HG03045 (cell line): ENCODE measurements at regions not wholly inside any gene's neighbourhood (a gene's known extent, or its start where the extent isn't known, plus 50 kb on each side); places are given as distances from the start of the nearest gene placed in this dataset.
"Not testable (repeated sequence)": the region's sequence is repeated elsewhere in the genome, so short reads cannot be mapped to it uniquely, and the experiment has no call there.

Experiments used
- ATAC-seq: cut with Tn5 transposase; IDR thresholded peaks from one replicate; pipeline ENCODE4 v1.9.1; 2021; ENCODE audit warnings: mild to moderate bottlenecking, moderate library complexity; ENCODE audit not compliant: unreplicated experiment

DNA sequence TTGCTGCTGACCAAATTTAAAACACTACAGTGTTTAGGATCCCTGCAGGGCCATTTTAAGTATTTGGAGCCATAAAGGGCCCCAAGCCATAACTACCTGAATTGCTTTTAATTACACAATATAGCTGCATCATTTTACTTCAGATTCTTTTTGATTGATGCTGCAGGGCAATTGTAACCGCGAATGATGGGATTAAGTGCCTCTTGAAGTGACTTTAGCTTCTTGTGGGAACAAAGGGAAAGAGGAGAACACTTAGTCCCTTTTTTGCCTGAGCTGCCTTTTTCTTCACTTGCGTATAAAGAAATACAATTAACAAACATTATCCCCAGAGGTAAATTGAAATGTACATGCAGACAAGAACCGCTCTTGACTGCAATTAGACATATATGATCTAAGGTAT, 228.5 kb downstream of the ZIC5 start:
- no peak for ATAC-seq

DNA sequence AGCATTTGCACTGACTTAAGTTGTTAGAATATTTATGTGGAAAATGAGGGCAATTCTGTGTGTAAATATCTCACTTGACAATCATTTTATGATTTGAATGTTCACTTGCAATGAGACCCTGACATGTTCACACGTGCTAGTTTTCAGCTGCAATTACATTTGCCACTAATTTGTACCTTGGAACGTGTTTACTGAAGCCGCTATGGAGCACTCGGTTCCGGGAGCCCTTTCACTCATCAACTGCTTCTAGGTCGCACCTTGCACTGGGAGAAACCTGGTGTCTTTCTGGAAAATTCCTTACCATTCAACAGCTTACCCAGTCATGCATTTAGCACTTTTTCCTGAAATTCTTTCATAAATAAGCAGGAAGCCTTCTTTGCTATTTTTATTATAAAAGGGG, 229.6 kb downstream of the ZIC5 start:
- ATAC-seq = no peak

DNA sequence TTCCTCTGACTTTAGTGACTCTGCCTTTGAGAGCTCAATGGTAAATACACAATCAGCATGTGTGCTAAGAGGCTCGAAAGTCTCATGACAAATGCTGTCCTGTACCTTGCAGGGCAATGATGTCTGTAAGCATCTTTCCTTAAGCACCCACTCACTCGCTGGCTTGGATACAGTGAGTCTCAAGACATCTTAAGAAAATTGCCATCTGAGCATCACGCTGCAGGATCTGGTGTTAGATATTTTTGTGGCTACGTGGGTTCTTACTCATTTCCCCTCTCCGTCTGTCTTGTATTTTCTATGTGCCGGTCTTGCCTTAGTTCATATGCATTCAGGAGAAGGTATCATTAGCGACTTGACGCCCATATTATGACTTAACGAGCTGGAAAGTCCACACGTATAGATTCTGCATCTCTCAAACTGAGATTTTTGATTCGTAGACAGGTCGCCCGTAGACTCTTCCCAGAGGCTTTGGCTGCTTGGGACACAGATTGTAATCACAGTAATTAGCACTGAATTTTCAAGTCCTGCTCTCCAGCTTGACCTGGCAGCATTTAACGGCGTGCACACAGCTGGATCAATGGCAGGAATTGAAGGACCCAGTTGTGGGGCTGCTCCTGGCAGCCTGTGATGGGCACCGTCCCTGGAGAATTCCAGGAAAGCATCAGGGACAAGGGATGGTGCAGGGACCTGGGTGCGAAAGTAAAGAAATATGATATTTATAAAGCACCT, 231.2 kb downstream of the ZIC5 start:
- ATAC-seq = no peak

DNA sequence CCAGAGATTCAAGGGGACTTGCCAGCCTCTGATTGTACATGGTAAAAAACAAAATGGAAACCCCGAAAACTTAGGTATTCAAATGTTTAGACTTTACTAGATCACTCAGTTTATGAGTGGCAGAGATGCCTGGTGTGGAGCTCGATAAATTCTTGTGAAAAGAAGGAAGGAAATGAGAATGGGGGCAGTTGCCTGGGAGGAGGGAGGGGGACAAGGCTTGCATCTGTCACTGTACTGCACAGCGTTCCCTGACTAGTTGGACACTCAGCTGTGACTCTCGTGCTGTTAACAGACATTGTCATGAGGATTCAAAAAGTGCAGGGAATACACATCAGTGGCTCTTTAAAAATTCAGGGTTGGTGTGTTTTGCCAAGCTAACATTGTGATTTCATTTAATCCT, 232.9 kb downstream of the ZIC5 start:
- ATAC-seq = no peak

DNA sequence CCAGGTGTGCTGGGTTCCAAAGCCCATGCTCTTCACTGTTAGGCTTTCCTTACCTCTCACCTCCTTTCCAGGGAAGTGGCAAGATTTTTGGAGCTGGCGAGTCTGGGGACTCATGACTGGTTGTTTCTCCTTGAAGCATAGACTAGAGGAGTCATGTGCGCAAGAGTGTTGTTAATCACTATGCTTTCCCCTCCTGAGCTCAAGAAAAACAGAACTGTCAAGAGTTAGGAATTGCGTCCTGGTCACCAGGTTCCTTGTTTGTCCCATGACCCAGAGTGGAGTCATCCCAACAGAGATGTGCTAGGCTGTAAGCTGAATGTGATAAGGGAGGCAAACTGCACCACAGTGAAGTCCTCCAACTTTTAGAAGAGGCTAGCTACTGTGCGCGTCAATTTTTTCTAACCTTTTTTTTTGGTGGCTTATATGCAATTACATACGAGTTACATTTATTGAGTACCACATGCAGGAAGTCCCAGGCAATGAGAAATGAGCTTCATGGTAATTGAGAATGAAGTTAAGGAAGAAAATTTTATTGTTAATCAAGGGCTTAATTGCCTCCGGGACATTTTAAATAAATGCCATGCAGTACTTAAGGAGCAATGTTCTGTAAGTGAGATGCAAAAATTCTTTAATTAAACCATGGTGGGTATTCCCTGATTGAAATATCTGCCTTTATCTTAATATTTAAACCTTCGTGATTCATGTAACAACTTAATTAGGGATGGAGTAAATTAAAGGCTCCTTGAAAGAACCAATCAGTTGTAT, 233.9 kb downstream of the ZIC5 start:
- ATAC-seq = no peak

DNA sequence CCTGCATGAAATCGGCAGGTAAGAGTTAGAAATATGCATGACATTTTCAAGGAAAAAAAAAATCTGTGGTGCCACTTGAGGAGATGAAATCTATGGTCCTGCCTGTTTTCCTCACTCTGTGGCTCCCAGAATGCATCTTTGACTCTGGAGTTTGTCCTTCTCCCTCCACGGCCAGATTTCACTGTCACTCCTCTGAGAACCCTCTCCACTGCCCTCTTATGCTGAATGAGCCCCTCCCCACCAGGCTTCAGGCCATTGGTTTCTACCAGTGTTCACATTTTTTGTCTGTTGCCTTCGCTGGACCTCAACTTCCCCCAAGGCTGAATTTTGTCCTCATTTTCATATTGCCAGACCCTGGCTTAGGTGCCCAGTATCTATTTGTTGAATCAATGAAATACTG, 235.0 kb downstream of the ZIC5 start:
- ATAC-seq = no peak

DNA sequence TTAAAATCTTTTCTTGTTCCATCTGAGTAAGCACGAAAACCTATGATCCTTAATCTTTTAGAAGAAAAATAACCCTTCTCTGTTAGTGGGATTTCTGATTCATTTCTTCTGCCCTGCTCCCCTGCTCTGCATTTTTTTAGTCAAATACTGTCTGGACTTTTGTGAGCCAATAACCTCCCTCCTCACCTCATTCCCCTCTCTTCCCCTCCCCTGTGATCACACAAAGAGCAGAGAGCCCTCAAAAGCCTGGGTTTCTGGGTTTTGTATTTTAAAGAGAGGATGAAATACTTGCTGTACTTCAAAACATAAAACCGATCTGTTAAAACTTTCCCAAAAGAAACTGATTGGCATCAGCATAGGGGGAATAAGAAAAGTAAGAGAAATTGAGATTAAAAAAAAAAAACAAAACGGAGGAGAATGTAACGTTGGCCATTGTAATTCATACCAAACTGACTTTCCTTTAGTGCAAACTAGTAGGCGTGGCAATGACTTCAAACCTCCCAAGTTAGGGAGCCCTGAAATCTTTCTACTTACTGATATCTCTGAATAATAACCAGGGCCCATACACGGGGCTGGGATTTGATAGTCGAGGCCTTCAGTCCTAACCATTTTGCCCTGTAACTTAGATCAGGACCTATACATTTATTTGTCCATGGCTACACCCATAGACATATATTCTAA, 232.9 kb downstream of the TM9SF2 start:
- no peak for ATAC-seq

DNA sequence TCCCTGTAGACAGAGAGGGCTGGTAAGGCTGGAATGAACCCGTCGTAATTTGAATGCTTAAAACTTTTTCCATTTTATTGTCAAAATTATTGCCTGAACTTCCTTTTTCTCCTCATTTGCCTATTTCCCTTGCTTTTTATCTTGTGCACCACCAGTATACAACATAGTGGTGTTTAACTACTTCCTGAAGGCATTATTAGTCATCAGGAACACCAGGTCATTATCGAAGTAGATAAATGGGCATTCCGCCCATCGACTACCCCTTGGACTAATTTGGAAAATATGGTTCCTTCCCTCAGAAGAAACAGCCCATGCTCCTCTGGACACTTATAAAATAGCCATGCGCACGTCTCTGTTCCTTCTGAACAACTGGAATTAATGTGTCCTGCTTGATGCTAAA, 232.1 kb downstream of the TM9SF2 start:
- no peak for ATAC-seq

DNA sequence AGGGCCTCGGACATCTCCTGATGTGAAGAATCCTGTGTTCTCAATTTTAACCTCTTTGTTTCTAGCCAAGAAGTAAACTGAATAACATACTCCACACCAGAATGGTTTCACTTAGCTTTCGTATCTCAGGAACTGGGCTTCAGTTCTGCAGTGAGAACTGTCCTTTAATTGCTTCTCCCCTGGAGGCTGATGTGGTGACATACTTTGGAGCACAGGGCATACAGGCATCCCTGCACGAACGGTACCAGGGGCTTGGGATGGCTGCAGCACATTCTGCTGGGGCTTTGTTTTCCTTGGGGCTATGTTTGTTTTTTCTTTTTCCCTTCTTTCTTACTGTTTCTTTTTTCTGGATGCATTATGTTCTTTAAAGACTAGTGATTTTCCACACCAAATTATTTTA, 230.5 kb downstream of the TM9SF2 start:
- no peak for ATAC-seq

DNA sequence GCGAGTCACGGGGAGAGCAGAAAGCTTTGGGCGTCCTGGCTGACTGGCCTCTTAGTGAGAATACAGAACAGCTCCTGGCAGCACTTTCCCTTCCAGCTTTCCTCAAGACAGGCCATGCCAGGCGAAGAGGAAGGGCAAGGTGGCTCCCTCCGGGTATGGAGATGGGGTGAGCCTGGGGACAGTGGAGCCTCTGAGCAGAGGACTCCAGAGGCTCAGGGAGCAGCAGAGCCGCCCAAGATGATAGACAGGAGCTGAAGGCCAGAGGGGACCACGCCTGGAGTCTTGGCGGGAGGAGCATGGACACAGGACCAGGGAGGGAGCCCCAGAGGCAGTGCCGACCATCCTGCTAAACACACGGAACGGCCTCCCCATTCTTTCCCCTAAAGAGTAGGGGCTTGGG, 229.1 kb downstream of the TM9SF2 start:
- no peak for ATAC-seq

DNA sequence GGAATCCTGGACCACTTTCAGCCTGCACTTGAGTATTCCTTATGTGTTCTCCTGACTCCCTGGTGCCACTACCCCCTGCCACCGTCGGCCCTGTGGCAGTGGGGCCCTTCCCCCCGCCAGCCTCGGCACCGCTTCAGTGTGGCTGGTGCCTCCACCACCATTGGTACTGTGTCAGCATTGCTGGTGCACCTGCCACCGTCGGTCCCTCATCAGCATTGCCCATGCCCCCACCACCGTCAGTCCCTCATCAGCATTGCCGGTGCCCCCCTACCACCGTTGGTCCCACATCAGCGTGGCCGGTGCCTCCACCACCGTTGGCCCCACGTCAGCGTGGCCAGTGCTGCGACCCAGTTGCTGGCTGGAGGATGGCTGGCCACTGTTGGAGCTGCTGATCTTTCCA, 228.5 kb downstream of the TM9SF2 start:
- no peak for ATAC-seq

DNA sequence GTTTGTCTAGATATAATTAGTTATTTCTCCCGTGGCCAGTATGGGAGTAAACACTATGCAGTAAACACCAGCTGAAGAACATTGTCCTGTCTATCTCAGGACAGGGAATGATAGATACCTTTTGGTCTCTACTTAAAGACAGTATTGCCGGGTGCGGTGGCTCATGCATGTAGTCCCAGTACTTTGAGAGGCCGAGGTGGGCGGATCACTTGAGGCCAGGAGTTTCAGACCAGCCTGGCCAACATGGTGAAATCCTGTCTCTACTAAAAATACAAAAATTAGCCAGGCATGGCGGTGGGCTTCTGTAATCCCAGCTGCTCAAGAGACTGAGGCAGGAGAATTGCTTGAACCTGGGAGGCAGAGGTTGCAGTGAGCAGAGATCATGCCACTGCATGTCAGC, 226.4 kb downstream of the TM9SF2 start:
- ATAC-seq = not testable (repeated sequence)

DNA sequence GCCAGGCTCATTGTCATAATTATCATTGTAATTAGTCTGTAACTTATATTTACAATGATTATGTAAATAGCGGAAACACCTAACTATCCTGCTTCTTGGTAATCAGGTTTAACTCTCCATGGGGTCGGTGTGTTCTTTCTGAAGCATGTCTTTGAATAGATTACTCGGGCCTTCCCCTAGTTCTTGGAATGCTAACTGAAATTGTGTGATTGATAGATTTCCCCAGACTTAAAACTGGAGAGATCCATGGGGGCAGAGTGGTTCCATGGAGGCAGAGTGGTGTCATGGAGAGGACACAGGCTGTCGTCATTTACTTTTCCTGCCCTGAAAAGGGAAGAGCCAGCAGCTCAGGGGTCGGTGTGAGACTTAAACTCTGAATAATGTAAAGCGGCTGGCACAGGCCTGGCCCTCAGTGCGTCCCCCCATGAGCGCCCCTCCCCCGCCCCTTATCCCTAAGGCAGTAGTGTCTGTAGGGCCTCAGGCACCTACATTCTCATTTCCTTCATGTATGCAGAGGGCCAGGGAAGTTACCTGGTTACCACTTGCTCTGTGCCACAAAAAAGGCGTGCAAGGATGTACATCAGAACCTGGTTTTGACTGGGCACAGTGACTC, 225.1 kb downstream of the TM9SF2 start:
- no peak for ATAC-seq

DNA sequence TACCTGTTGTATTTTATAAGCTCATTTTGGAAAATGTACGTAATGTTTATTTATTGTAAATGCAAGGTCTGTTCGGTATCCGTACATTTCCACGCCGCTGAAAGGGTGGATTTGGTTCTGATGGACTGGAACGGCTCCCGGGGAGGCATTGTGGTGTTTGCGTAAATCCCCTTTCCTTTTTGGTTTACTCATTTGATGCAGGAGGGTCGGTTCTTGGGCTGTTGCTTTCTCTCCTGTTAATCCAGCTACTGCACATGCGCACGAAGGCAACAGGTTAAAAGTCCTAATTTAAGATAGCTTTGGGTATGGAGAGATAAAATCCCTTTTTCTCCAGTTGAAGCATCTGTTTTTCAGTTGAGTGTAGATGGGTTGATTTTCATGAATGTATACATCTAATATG, 224.4 kb downstream of the TM9SF2 start:
- no peak for ATAC-seq

DNA sequence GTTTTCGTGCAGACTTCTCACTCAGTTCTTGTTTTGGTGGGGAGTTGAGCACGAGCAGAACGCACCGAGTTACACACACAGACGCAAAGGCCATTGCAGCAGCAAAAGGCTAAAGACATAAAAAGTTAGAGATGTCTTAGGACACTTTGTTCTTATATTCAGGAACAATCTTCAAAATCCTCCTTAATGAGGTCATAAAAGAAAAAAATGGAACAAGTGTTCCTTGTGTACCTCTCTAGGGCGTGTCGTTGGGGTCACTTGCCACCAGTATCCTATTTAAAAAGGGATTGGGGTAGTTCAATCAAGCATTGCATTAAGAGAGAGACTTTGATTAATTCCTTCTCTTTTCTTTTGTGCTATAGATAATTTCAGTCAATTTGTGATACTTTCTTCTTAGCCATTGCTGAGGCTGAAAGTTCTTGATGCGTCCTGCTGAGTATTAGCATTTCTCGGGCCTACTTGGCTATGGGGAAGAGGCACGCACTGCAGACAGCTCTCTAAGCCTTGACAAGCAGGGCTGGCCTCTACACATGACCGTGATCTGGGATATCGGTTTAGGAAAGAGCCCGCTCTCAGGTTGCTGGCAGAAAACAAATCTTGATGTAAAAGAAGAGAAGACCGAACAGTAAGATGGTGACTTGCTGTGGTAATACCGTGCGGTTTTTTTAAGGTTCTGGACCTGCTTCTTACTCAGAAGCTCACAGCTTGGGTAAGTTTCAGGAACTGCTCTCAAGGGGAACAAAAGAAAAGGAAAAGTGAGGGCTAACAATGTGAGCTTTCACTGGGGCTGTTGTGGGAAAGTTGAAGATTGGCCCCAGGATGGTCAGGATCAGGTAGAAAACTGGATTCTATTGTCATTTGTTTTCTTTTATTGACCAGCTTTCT, 223.6 kb downstream of the TM9SF2 start:
- no peak for ATAC-seq

DNA sequence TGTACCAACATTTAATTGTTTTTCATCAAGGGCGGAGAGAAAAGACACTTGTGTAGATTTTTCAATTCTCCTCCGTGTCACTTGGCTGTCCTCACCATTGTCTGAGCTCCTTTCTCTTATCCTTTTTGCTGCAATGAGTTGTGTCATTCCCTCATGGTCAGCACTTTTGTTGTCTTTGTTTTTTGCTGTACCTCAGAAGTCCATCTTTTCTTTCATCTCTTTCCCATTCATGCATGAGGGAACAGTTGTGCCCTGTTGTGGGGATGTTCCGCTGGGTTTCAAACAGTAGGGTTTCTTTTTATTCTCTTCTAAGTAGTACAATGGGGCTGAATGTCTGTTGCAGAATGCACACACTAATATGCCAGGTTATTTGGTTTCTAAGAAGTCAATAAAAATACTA, 222.6 kb downstream of the TM9SF2 start:
- ATAC-seq = no peak

DNA sequence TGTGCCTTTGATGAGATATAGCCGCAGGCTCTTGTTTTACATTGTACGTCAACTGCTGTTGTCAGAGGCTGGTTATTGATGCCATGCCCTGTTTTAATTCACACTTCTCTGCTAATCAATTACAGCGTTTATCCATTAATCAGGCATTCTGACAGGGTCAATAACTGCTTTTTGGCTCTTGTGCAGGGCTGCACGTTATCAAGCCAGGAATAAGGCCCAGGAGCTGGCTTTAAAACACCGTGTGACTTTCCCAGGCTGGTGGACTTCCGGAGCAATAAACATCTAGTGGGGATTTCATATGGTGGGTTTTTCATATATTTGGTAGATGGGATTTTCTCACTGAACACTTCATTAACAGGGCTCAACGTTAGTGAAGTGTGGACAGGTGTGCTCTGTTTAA, 221.7 kb downstream of the TM9SF2 start:
- no peak for ATAC-seq

DNA sequence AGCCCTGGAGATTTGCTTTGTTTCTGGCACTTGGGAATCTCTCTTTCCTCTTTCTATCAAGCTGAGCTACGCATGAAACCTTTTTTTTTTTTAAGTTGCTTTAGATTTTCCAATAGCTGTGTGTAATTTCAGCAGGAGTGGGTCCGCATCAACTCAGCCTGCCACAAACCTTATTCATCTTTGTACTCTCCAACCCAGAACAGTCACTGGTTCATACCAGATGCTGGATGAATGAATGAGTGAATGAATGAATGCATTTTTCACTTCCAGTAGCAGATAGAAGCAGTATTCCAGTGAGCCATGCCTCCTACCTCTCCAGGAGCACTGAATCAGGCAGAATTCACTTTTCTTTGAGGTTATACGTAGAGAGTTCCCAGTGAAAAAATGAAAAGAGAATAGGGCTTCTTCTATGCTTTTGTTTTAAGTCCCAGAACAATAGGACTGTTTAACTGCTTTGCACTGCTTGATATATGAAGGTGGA, 221.1 kb downstream of the TM9SF2 start:
- no peak for ATAC-seq

DNA sequence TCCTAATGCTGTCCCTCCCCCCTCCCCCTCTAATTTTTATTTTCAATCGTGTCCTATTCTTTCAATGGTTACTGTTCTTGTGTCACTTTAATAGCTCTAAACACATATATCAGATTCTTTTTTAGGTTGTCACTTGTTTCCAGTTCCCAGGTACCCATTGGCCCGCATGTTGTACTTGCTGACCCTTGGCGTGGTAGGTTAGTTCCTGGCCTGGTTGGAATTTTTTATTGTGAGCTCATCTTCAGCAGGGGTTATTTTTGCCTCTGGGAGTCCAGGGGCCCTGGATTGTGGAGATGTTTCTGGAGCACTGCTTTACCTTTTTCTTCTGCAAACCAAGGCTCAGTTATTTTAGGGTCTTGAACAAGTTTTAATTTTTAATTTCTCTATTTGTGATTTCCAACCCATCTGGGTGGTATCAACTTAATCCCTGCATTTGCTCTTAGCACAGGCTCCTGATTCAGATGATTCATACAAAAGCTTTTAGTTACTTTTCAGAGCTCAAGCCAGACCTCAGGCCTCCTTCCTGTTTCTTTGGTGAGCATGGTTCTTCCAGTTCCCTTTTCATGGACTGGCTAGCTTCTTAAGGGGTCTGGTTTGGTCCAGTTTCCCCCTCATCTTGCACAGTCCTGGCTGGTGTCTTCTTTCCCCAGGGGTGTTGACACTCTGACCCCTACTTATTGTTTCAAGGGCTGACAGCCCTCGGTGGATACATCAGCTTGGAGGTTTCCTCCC, 220.5 kb downstream of the TM9SF2 start:
- no peak for ATAC-seq
